Myocyte (in vitro differentiated cells): ENCODE measurements at regions not wholly inside any gene's neighbourhood (a gene's known extent, or its start where the extent isn't known, plus 50 kb on each side); places are given as distances from the start of the nearest gene placed in this dataset.

ENCODE experiments used
- DNase-seq: peaks from one replicate; pipeline ENCODE4 v3.0.0-alpha.2; 2012; ENCODE audit warnings: low read depth

- no peak for DNase-seq
Measured at GRCh38 chr2:54392555-54393324, 63.4 kb upstream of the SPTBN1 start.

- no peak for DNase-seq
Measured at GRCh38 chr2:54394392-54394791, 61.7 kb upstream of the SPTBN1 start.

- DNase-seq, result no peak
Measured at GRCh38 chr2:54396107-54396506, 60.0 kb upstream of the SPTBN1 start.

- no peak for DNase-seq
Measured at GRCh38 chr2:54396798-54397197, 59.3 kb upstream of the SPTBN1 start.

- no peak for DNase-seq
Measured at GRCh38 chr2:54397426-54397825, 58.7 kb upstream of the SPTBN1 start.

GRCh38 chr2:54401554-54401953 lies 54.6 kb upstream of the SPTBN1 start:
- DNase-seq, result no peak

- DNase-seq, result no peak
Measured at GRCh38 chr2:54402350-54402749, 53.8 kb upstream of the SPTBN1 start.

GRCh38 chr2:54403512-54404238 lies 52.5 kb upstream of the SPTBN1 start:
- no peak for DNase-seq

GRCh38 chr2:54404270-54404669 lies 51.9 kb upstream of the SPTBN1 start:
- no peak for DNase-seq

- DNase-seq, result no peak
Measured at GRCh38 chr2:54406031-54406430, 50.1 kb upstream of the SPTBN1 start.
